Activated CD4-positive, alpha-beta memory T cell treated with anti-CD3 and anti-CD28 coated beads for 36 hours (primary cell): ENCODE measurements at regions not wholly inside any gene's neighbourhood (a gene's known extent, or its start where the extent isn't known, plus 50 kb on each side); places are given as distances from the start of the nearest gene placed in this dataset.

Source experiments
- CTCF ChIA-PET: fragments of 350-600 bp; sonication (Branson Sonifier 250); formaldehyde crosslinking; loops from one replicate; lab custom pipeline; 2021; ENCODE audit warnings: antibody characterized with exemption, inconsistent platforms; lab: Charles Lee
- POLR2A ChIA-PET: fragments of 350-600 bp; sonication (Branson Sonifier 250); formaldehyde crosslinking; loops from one replicate; lab custom pipeline; 2021; ENCODE audit warnings: antibody characterized with exemption; lab: Charles Lee
- DNase-seq: peaks from one replicate; pipeline ENCODE4 v3.0.0-alpha.2; 2020
- H3K27ac Mint-ChIP-seq: one replicate; pipeline ENCODE4 v1.8.0; 2021; ENCODE audit warnings: mixed read lengths
- H3K27me3 Mint-ChIP-seq: one replicate; pipeline ENCODE4 v1.8.0; 2021; ENCODE audit warnings: mixed read lengths
- H3K36me3 Mint-ChIP-seq: one replicate; pipeline ENCODE4 v1.8.0; 2021; ENCODE audit warnings: mixed read lengths
- H3K4me1 Mint-ChIP-seq: one replicate; pipeline ENCODE4 v1.8.0; 2021; ENCODE audit warnings: low read depth, mixed read lengths
- H3K4me3 Mint-ChIP-seq: one replicate; pipeline ENCODE4 v1.8.0; 2021; ENCODE audit warnings: mild to moderate bottlenecking, mixed read lengths
- H3K9me3 Mint-ChIP-seq: one replicate; pipeline ENCODE4 v1.8.0; 2021; ENCODE audit warnings: mixed read lengths
- intact Hi-C: fragments of 100-400 bp; cut with micrococcal nuclease; formaldehyde crosslinking; loops from one replicate; pipeline ENCODE4 v1.15.1; 2023

- CTCF ChIA-PET, result no interaction called here
- Mint-ChIP-seq H3K36me3 (no peaks in the 10 kb centered on the region), H3K4me1 (no peaks in the 10 kb centered on the region), H3K9me3 (peaks cover 11% of the 10 kb centered on the region), H3K27me3 (no peaks in the 10 kb centered on the region), H3K4me3 (no peak overlapping the region), H3K27ac (no peak overlapping the region)
- POLR2A ChIA-PET, result no interaction called here
- intact Hi-C loops, result no loop called here
- DNase-seq, result no peak
Measured at GRCh38 chr4:133390198-133390855, 241.2 kb downstream of the PCDH10 start.

- H3K36me3 Mint-ChIP-seq, result no peaks in the 10 kb centered on the region
- intact Hi-C loops, result no loop called here
- H3K27me3 Mint-ChIP-seq, result no peaks in the 10 kb centered on the region
- H3K4me1 Mint-ChIP-seq, result no peaks in the 10 kb centered on the region
- no peak for DNase-seq
- H3K27ac Mint-ChIP-seq, result no peak overlapping the region
- H3K9me3 Mint-ChIP-seq, result peaks cover 10% of the 10 kb centered on the region
- H3K4me3 Mint-ChIP-seq, result no peak overlapping the region
- POLR2A ChIA-PET, result no interaction called here
- CTCF ChIA-PET, result no interaction called here
Measured at GRCh38 chr4:133389029-133389428, 239.9 kb downstream of the PCDH10 start.

GRCh38 chr4:133385161-133385954 lies 236.3 kb downstream of the PCDH10 start:
- DNase-seq, result no peak
- no peaks in the 10 kb centered on the region for H3K36me3 Mint-ChIP-seq
- H3K4me3 Mint-ChIP-seq, result no peak overlapping the region
- H3K4me1 Mint-ChIP-seq, result no peaks in the 10 kb centered on the region
- ChIA-PET POLR2A (no interaction called here), CTCF (no interaction called here)
- H3K9me3 Mint-ChIP-seq, result peaks cover 12% of the 10 kb centered on the region
- H3K27ac Mint-ChIP-seq, result no peak overlapping the region
- no peaks in the 10 kb centered on the region for H3K27me3 Mint-ChIP-seq
- intact Hi-C loops, result no loop called here

- intact Hi-C loops, result no loop called here
- no peak overlapping the region for H3K27ac Mint-ChIP-seq
- peaks cover 13% of the 10 kb centered on the region for H3K9me3 Mint-ChIP-seq
- no peak overlapping the region for H3K4me3 Mint-ChIP-seq
- no peaks in the 10 kb centered on the region for H3K4me1 Mint-ChIP-seq
- DNase-seq, result no peak
- POLR2A ChIA-PET, result no interaction called here
- no peaks in the 10 kb centered on the region for H3K36me3 Mint-ChIP-seq
- CTCF ChIA-PET, result no interaction called here
- H3K27me3 Mint-ChIP-seq, result no peaks in the 10 kb centered on the region
Measured at GRCh38 chr4:133379681-133380438, 230.8 kb downstream of the PCDH10 start.

GRCh38 chr4:133377286-133377685 lies 228.2 kb downstream of the PCDH10 start:
- H3K9me3 Mint-ChIP-seq, result peaks cover 14% of the 10 kb centered on the region
- intact Hi-C loops, result no loop called here
- POLR2A ChIA-PET, result no interaction called here

GRCh38 chr4:133372699-133373098 lies 223.6 kb downstream of the PCDH10 start:
- H3K27me3 Mint-ChIP-seq, result no peaks in the 10 kb centered on the region
- H3K9me3 Mint-ChIP-seq, result peaks cover 13% of the 10 kb centered on the region
- CTCF ChIA-PET, result no interaction called here
- no peaks in the 10 kb centered on the region for H3K36me3 Mint-ChIP-seq
- no peak overlapping the region for H3K27ac Mint-ChIP-seq
- intact Hi-C loops, result no loop called here
- POLR2A ChIA-PET, result no interaction called here
- no peaks in the 10 kb centered on the region for H3K4me1 Mint-ChIP-seq
- DNase-seq, result no peak
- H3K4me3 Mint-ChIP-seq, result no peak overlapping the region

More at GRCh38 chr4:133377286-133377685, 228.2 kb downstream of the PCDH10 start:
- Mint-ChIP-seq H3K36me3 (no peaks in the 10 kb centered on the region), H3K27me3 (no peaks in the 10 kb centered on the region), H3K4me1 (no peaks in the 10 kb centered on the region), H3K4me3 (no peak overlapping the region), H3K27ac (no peak overlapping the region)
- no peak for DNase-seq
- CTCF ChIA-PET, result no interaction called here

GRCh38 chr4:133355633-133356032 lies 206.5 kb downstream of the PCDH10 start:
- intact Hi-C loops, result no loop called here
- H3K27me3 Mint-ChIP-seq, result no peaks in the 10 kb centered on the region
- DNase-seq, result no peak
- ChIA-PET POLR2A (no interaction called here), CTCF (no interaction called here)
- H3K36me3 Mint-ChIP-seq, result peaks cover 1% of the 10 kb centered on the region
- no peak overlapping the region for H3K4me3 Mint-ChIP-seq
- H3K4me1 Mint-ChIP-seq, result no peaks in the 10 kb centered on the region
- H3K9me3 Mint-ChIP-seq, result peaks cover 15% of the 10 kb centered on the region
- H3K27ac Mint-ChIP-seq, result no peak overlapping the region

- H3K9me3 Mint-ChIP-seq, result peaks cover 15% of the 10 kb centered on the region
- CTCF ChIA-PET, result no interaction called here
- H3K4me1 Mint-ChIP-seq, result no peaks in the 10 kb centered on the region
- H3K4me3 Mint-ChIP-seq, result no peak overlapping the region
- intact Hi-C loops, result no loop called here
- no peak for DNase-seq
- no peak overlapping the region for H3K27ac Mint-ChIP-seq
- no peaks in the 10 kb centered on the region for H3K27me3 Mint-ChIP-seq
- no peaks in the 10 kb centered on the region for H3K36me3 Mint-ChIP-seq
- POLR2A ChIA-PET, result no interaction called here
Measured at GRCh38 chr4:133347409-133347808, 198.3 kb downstream of the PCDH10 start.

- no peaks in the 10 kb centered on the region for H3K4me1 Mint-ChIP-seq
- CTCF ChIA-PET, result no interaction called here
- intact Hi-C loops, result no loop called here
- H3K27me3 Mint-ChIP-seq, result no peaks in the 10 kb centered on the region
- no peak overlapping the region for H3K4me3 Mint-ChIP-seq
- H3K27ac Mint-ChIP-seq, result no peak overlapping the region
- H3K36me3 Mint-ChIP-seq, result no peaks in the 10 kb centered on the region
- peaks cover 10% of the 10 kb centered on the region for H3K9me3 Mint-ChIP-seq
- POLR2A ChIA-PET, result no interaction called here
- no peak for DNase-seq
Measured at GRCh38 chr4:133324491-133324890, 175.4 kb downstream of the PCDH10 start.

- Mint-ChIP-seq H3K27me3 (no peaks in the 10 kb centered on the region), H3K27ac (no peak overlapping the region), H3K9me3 (peaks cover 5% of the 10 kb centered on the region), H3K4me1 (no peaks in the 10 kb centered on the region), H3K36me3 (no peaks in the 10 kb centered on the region), H3K4me3 (no peak overlapping the region)
- POLR2A ChIA-PET, result no interaction called here
- no peak for DNase-seq
- CTCF ChIA-PET, result no interaction called here
- intact Hi-C loops, result no loop called here
Measured at GRCh38 chr4:133323670-133324069, 174.6 kb downstream of the PCDH10 start.

GRCh38 chr4:133320576-133321170 lies 171.6 kb downstream of the PCDH10 start:
- intact Hi-C loops, result no loop called here
- H3K36me3 Mint-ChIP-seq, result no peaks in the 10 kb centered on the region
- H3K27me3 Mint-ChIP-seq, result no peaks in the 10 kb centered on the region
- no peak for DNase-seq
- H3K4me3 Mint-ChIP-seq, result no peak overlapping the region
- H3K4me1 Mint-ChIP-seq, result no peaks in the 10 kb centered on the region
- ChIA-PET POLR2A (no interaction called here), CTCF (interaction anchor here (0.7 kb wide), 1 partner anchor 44 kb away, joined by 4 read pairs; no protein-coding TSS in a partner anchor)
- no peak overlapping the region for H3K27ac Mint-ChIP-seq
- H3K9me3 Mint-ChIP-seq, result peaks cover 10% of the 10 kb centered on the region

- Mint-ChIP-seq H3K27me3 (no peaks in the 10 kb centered on the region), H3K4me1 (no peaks in the 10 kb centered on the region), H3K36me3 (no peaks in the 10 kb centered on the region), H3K9me3 (peaks cover 5% of the 10 kb centered on the region), H3K4me3 (no peak overlapping the region), H3K27ac (no peak overlapping the region)
- POLR2A ChIA-PET, result no interaction called here
- no peak for DNase-seq
- CTCF ChIA-PET, result no interaction called here
- intact Hi-C loops, result no loop called here
Measured at GRCh38 chr4:133316909-133317308, 167.8 kb downstream of the PCDH10 start.
